ENCODE measurements at regions not wholly inside any gene's neighbourhood (a gene's known extent, or its start where the extent isn't known, plus 50 kb on each side); places are given as distances from the start of the nearest gene placed in this dataset.

GRCh38 chr7:52791176-52791700, 244.2 kb upstream of the POM121L12 start:
- no peak overlapping the region for H3K4me3 ChIP-seq (ENCODE audit: low read length)
- no peak for TF ChIP-seq CTCF (IDR thresholded peaks at IDR 0.05; ENCODE audit: insufficient read depth, low read depth, low read length, missing control alignments)
- DNase-seq (ENCODE audit: low read depth): no peak

GRCh38 chr7:52786174-52786573, 249.3 kb upstream of the POM121L12 start:
- no peak for TF ChIP-seq CTCF (IDR thresholded peaks at IDR 0.05; ENCODE audit: insufficient read depth, low read depth, low read length, missing control alignments)
- no peak overlapping the region for H3K4me3 ChIP-seq (ENCODE audit: low read length)
- DNase-seq (ENCODE audit: low read depth): no peak

GRCh38 chr7:52782348-52782747, 253.1 kb upstream of the POM121L12 start:
- H3K4me3 ChIP-seq (ENCODE audit: low read length): no peak overlapping the region
- DNase-seq (ENCODE audit: low read depth): no peak
- no peak for TF ChIP-seq CTCF (IDR thresholded peaks at IDR 0.05; ENCODE audit: insufficient read depth, low read depth, low read length, missing control alignments)

- DNase-seq (ENCODE audit: low read depth): no peak
- H3K4me3 ChIP-seq (ENCODE audit: low read length): no peak overlapping the region
- TF ChIP-seq CTCF (IDR thresholded peaks at IDR 0.05; ENCODE audit: insufficient read depth, low read depth, low read length, missing control alignments): no peak
Measured at GRCh38 chr7:52781250-52781649, 254.2 kb upstream of the POM121L12 start.

GRCh38 chr7:52779004-52779403, 256.4 kb upstream of the POM121L12 start:
- DNase-seq (ENCODE audit: low read depth): no peak
- TF ChIP-seq CTCF (IDR thresholded peaks at IDR 0.05; ENCODE audit: insufficient read depth, low read depth, low read length, missing control alignments): no peak
- no peak overlapping the region for H3K4me3 ChIP-seq (ENCODE audit: low read length)

- no peak for DNase-seq (ENCODE audit: low read depth)
- no peak for TF ChIP-seq CTCF (IDR thresholded peaks at IDR 0.05; ENCODE audit: insufficient read depth, low read depth, low read length, missing control alignments)
- no peak overlapping the region for H3K4me3 ChIP-seq (ENCODE audit: low read length)
Measured at GRCh38 chr7:52777051-52777822, 258.2 kb upstream of the POM121L12 start.

GRCh38 chr7:52775876-52776275, 259.6 kb upstream of the POM121L12 start:
- no peak for TF ChIP-seq CTCF (IDR thresholded peaks at IDR 0.05; ENCODE audit: insufficient read depth, low read depth, low read length, missing control alignments)
- DNase-seq (ENCODE audit: low read depth): no peak
- H3K4me3 ChIP-seq (ENCODE audit: low read length): no peak overlapping the region

All from epithelial cell of esophagus (primary cell).